HuH-7 (cell line): ENCODE measurements at regions not wholly inside any gene's neighbourhood (a gene's known extent, or its start where the extent isn't known, plus 50 kb on each side); places are given as distances from the start of the nearest gene placed in this dataset.
"Not testable (repeated sequence)": the region's sequence is repeated elsewhere in the genome, so short reads cannot be mapped to it uniquely, and the experiment has no call there.

Experiments
- DNase-seq: peaks from one replicate; pipeline ENCODE4 v3.0.0; 2011; ENCODE audit warnings: low spot score

- DNase-seq: no peak
Measured at GRCh38 chr10:33861016-33861704, 526.7 kb upstream of the NRP1 start.

- no peak for DNase-seq
Measured at GRCh38 chr10:33860552-33860951, 526.1 kb upstream of the NRP1 start.

- DNase-seq: no peak
Measured at GRCh38 chr10:33859319-33860022, 525.0 kb upstream of the NRP1 start.

- DNase-seq: no peak
Measured at GRCh38 chr10:33858326-33858725, 523.9 kb upstream of the NRP1 start.

GRCh38 chr10:33853221-33853620, 518.8 kb upstream of the NRP1 start:
- DNase-seq: not testable (repeated sequence)

GRCh38 chr10:33843379-33843778, 508.9 kb upstream of the NRP1 start:
- DNase-seq: no peak

GRCh38 chr10:33841678-33842077, 507.2 kb upstream of the NRP1 start:
- no peak for DNase-seq

GRCh38 chr10:33838731-33839130, 504.3 kb upstream of the NRP1 start:
- no peak for DNase-seq

- DNase-seq: no peak
Measured at GRCh38 chr10:33837736-33838135, 503.3 kb upstream of the NRP1 start.

GRCh38 chr10:33835556-33835955, 501.1 kb upstream of the NRP1 start:
- no peak for DNase-seq

GRCh38 chr10:33833566-33833965, 499.1 kb upstream of the NRP1 start:
- DNase-seq: no peak

- DNase-seq: no peak
Measured at GRCh38 chr10:33832124-33832787, 497.8 kb upstream of the NRP1 start.

GRCh38 chr10:33831591-33831990, 497.1 kb upstream of the NRP1 start:
- no peak for DNase-seq

- not testable (repeated sequence) for DNase-seq
Measured at GRCh38 chr10:33829899-33830298, 495.4 kb upstream of the NRP1 start.

GRCh38 chr10:33828592-33828991, 494.1 kb upstream of the NRP1 start:
- DNase-seq: no peak

GRCh38 chr10:33826186-33826585, 491.7 kb upstream of the NRP1 start:
- no peak for DNase-seq

- DNase-seq: no peak
Measured at GRCh38 chr10:33822774-33823173, 488.3 kb upstream of the NRP1 start.

GRCh38 chr10:33820531-33820930, 486.1 kb upstream of the NRP1 start:
- no peak for DNase-seq

- no peak for DNase-seq
Measured at GRCh38 chr10:33819206-33819605, 484.7 kb upstream of the NRP1 start.

GRCh38 chr10:33818343-33818742, 483.9 kb upstream of the NRP1 start:
- no peak for DNase-seq

GRCh38 chr10:33817605-33818004, 483.1 kb upstream of the NRP1 start:
- DNase-seq: no peak

GRCh38 chr10:33815776-33816175, 481.3 kb upstream of the NRP1 start:
- DNase-seq: no peak

- DNase-seq: no peak
Measured at GRCh38 chr10:33813871-33814270, 479.4 kb upstream of the NRP1 start.
